Sigmoid colon (tissue), 4 donors: ENCODE measurements at regions not wholly inside any gene's neighbourhood (a gene's known extent, or its start where the extent isn't known, plus 50 kb on each side); places are given as distances from the start of the nearest gene placed in this dataset.

Experiments
- EP300 ChIP-seq, 4 donors: sonication (generic); formaldehyde crosslinking; IDR thresholded peaks; one replicate each; pipeline ENCODE4 v1.6.1; 2017; ENCODE audit warnings: antibody characterized with exemption in 4 of 4
- TF ChIP-seq, protein P1 (sequence below), 4 experiments: fragments of 450-650 bp in 3 of 4; fragments of 200-600 bp in 1 of 4; IDR thresholded peaks; one replicate each; pipeline ENCODE4 v1.5.1; 2016 to 2019; ENCODE audit warnings: antibody characterized with exemption in 4 of 4, mild to moderate bottlenecking in 3 of 4, moderate library complexity in 2 of 4

DNA sequence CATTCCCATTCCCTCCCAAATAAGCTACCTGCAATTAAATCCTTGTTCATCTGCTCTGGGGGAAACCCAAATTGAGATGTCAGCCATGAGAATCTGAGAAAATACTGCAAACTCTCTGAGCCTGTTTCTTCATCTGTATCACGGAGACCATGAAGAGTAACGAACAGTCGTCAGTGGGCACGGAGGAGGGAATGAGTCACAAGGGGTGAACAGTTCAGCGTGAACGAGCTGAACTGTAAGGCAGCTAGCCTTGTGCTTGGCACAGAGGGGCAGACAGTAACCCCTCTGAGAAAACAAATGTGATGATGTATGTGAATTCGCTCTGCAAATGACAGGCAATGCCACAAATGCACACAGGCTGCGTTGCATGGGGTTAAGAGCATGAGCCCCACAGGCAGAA, 288.7 kb downstream of the FOXO1 start:
- TF ChIP-seq, protein P1, sequence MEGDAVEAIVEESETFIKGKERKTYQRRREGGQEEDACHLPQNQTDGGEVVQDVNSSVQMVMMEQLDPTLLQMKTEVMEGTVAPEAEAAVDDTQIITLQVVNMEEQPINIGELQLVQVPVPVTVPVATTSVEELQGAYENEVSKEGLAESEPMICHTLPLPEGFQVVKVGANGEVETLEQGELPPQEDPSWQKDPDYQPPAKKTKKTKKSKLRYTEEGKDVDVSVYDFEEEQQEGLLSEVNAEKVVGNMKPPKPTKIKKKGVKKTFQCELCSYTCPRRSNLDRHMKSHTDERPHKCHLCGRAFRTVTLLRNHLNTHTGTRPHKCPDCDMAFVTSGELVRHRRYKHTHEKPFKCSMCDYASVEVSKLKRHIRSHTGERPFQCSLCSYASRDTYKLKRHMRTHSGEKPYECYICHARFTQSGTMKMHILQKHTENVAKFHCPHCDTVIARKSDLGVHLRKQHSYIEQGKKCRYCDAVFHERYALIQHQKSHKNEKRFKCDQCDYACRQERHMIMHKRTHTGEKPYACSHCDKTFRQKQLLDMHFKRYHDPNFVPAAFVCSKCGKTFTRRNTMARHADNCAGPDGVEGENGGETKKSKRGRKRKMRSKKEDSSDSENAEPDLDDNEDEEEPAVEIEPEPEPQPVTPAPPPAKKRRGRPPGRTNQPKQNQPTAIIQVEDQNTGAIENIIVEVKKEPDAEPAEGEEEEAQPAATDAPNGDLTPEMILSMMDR (IDR thresholded peaks at IDR 0.05): no peak
- TF ChIP-seq EP300 (IDR thresholded peaks at IDR 0.05): no peak
